H9 (cell line): ENCODE measurements at regions not wholly inside any gene's neighbourhood (a gene's known extent, or its start where the extent isn't known, plus 50 kb on each side); places are given as distances from the start of the nearest gene placed in this dataset.
A peak's percentile ranks its signal among the peaks of the same experiment; 100 is the strongest.

Experiments
- DNase-seq: peaks from one replicate; pipeline ENCODE4 v3.0.0-alpha.2; 2017
- H2AFZ ChIP-seq: one replicate; pipeline ENCODE4 v1.6.1; 2013; ENCODE audit warnings: mild to moderate bottlenecking, low read length, control low read depth, moderate library complexity
- H2AK5ac ChIP-seq: 2 replicates; pipeline ENCODE4 v1.6.1; 2013; ENCODE audit warnings: low read length, control low read depth, mixed read lengths; ENCODE audit not compliant: insufficient read length
- H2BK120ac ChIP-seq: one replicate; pipeline ENCODE4 v1.6.1; 2013; ENCODE audit warnings: low read depth, mild to moderate bottlenecking, low read length, control low read depth, inconsistent platforms; ENCODE audit not compliant: poor library complexity, severe bottlenecking
- H2BK12ac ChIP-seq: 2 replicates; pipeline ENCODE4 v1.6.1; 2013; ENCODE audit warnings: low read length, control low read depth, mixed read lengths, low read depth; ENCODE audit not compliant: insufficient read length
- H2BK15ac ChIP-seq: 2 replicates; pipeline ENCODE4 v1.6.1; 2013; ENCODE audit warnings: low read depth, low read length, control low read depth
- H2BK20ac ChIP-seq: one replicate; pipeline ENCODE4 v1.6.1; 2013; ENCODE audit warnings: low read depth, mild to moderate bottlenecking, low read length, control low read depth, inconsistent platforms; ENCODE audit not compliant: poor library complexity, severe bottlenecking
- H2BK5ac ChIP-seq: 2 replicates; pipeline ENCODE4 v1.6.1; 2013; ENCODE audit warnings: low read length, control low read depth, mixed read lengths; ENCODE audit not compliant: insufficient read length
- H3K14ac ChIP-seq: 2 replicates; pipeline ENCODE4 v1.6.1; 2013; ENCODE audit warnings: low read length, control low read depth; ENCODE audit not compliant: insufficient read depth
- H3K18ac ChIP-seq: 2 replicates; pipeline ENCODE4 v1.6.1; 2013; ENCODE audit warnings: low read depth, mild to moderate bottlenecking, mixed read lengths, low read length, control low read depth; ENCODE audit not compliant: insufficient read length
- H3K23ac ChIP-seq: 2 replicates; pipeline ENCODE4 v1.6.1; 2013; ENCODE audit warnings: low read length, control low read depth, mixed read lengths, low read depth; ENCODE audit not compliant: insufficient read length
- H3K23me2 ChIP-seq: 2 replicates; pipeline ENCODE4 v1.6.1; 2013; ENCODE audit warnings: low read depth, mild to moderate bottlenecking, mixed read lengths, low read length, control low read depth; ENCODE audit not compliant: insufficient read length, poor library complexity, severe bottlenecking
- H3K27ac ChIP-seq: 2 replicates; pipeline ENCODE4 v1.5.1; 2013; ENCODE audit warnings: low read length, control low read depth, mixed read lengths, low read depth; ENCODE audit not compliant: insufficient read length
- H3K27me3 ChIP-seq: 2 replicates; pipeline ENCODE4 v1.6.1; 2013; ENCODE audit warnings: low read length, control low read depth, inconsistent platforms; ENCODE audit not compliant: insufficient read depth
- H3K4ac ChIP-seq: 2 replicates; pipeline ENCODE4 v1.6.1; 2013; ENCODE audit warnings: low read depth, mild to moderate bottlenecking, control low read depth, inconsistent platforms, low read length, moderate library complexity
- H3K4me1 ChIP-seq: 2 replicates; pipeline ENCODE4 v1.6.1; 2013; ENCODE audit warnings: low read length, control low read depth, inconsistent platforms; ENCODE audit not compliant: insufficient read depth
- H3K4me2 ChIP-seq: 2 replicates; pipeline ENCODE4 v1.6.1; 2013; ENCODE audit warnings: low read length, control low read depth, mixed read lengths; ENCODE audit not compliant: insufficient read length, insufficient read depth
- H3K56ac ChIP-seq: 2 replicates; pipeline ENCODE4 v1.6.1; 2013; ENCODE audit warnings: low read depth, mild to moderate bottlenecking, mixed read lengths, low read length, control low read depth; ENCODE audit not compliant: insufficient read length
- H3K79me1 ChIP-seq: 2 replicates; pipeline ENCODE4 v1.6.1; 2013; ENCODE audit warnings: low read depth, mild to moderate bottlenecking, moderate library complexity, low read length, control low read depth, inconsistent platforms; ENCODE audit not compliant: insufficient read depth, poor library complexity, severe bottlenecking
- H3K79me2 ChIP-seq: 2 replicates; pipeline ENCODE4 v1.6.1; 2013; ENCODE audit warnings: low read length, control low read depth, inconsistent platforms; ENCODE audit not compliant: insufficient read depth
- H3K9ac ChIP-seq: 2 replicates; pipeline ENCODE4 v1.6.1; 2013; ENCODE audit warnings: low read length, control low read depth, mixed read lengths; ENCODE audit not compliant: insufficient read length; ENCODE audit errors: extremely low read depth
- H3K9me3 ChIP-seq: one replicate; pipeline ENCODE4 v1.6.1; 2013; ENCODE audit warnings: low read depth, low read length, inconsistent platforms; ENCODE audit not compliant: control insufficient read depth
- H3T11ph ChIP-seq: one replicate; pipeline ENCODE4 v1.6.1; 2013; ENCODE audit warnings: mild to moderate bottlenecking, low read length, control low read depth, inconsistent platforms
- H4K20me1 ChIP-seq: one replicate; pipeline ENCODE4 v1.6.1; 2013; ENCODE audit not compliant: control insufficient read depth, insufficient read length, insufficient read depth
- H4K5ac ChIP-seq: 2 replicates; pipeline ENCODE4 v1.6.1; 2013; ENCODE audit warnings: low read depth, mild to moderate bottlenecking, mixed read lengths, low read length, control low read depth; ENCODE audit not compliant: insufficient read length
- H4K8ac ChIP-seq: replicated peaks from 2 replicates; pipeline ENCODE4 v1.6.1; 2013; ENCODE audit warnings: low read length, control low read depth, mixed read lengths, low read depth; ENCODE audit not compliant: insufficient read length
- H4K91ac ChIP-seq: 2 replicates; pipeline ENCODE4 v1.6.1; 2013; ENCODE audit warnings: low read depth, mild to moderate bottlenecking, moderate library complexity, mixed read lengths, low read length, control low read depth; ENCODE audit not compliant: insufficient read length
- H3K27ac Mint-ChIP-seq, 3 experiments: 2 replicates in 2 of 3; 3 replicates in 1 of 3; pipeline ENCODE4 v1.8.0; 2020 to 2021; ENCODE audit warnings: mixed read lengths in 3 of 3, mild to moderate bottlenecking in 1 of 3, moderate library complexity in 1 of 3
- H3K27me3 Mint-ChIP-seq: 2 replicates; pipeline ENCODE4 v1.8.0; 2021; ENCODE audit warnings: low read depth, mild to moderate bottlenecking, moderate library complexity, mixed read lengths
- H3K36me3 Mint-ChIP-seq, 3 experiments: 2 replicates in 2 of 3; 3 replicates in 1 of 3; pipeline ENCODE4 v1.8.0; 2020 to 2021; ENCODE audit warnings: low read depth in 3 of 3, mixed read lengths in 3 of 3; ENCODE audit not compliant: insufficient read depth in 1 of 3
- H3K4me1 Mint-ChIP-seq, 2 experiments: 2 replicates each; pipeline ENCODE4 v1.8.0; 2020; ENCODE audit warnings: mixed read lengths in 2 of 2
- H3K4me3 Mint-ChIP-seq, 2 experiments: 2 replicates in 1 of 2; 3 replicates in 1 of 2; pipeline ENCODE4 v1.8.0; 2020 to 2021; ENCODE audit warnings: mild to moderate bottlenecking in 2 of 2, mixed read lengths in 2 of 2, moderate library complexity in 1 of 2
- H3K9me3 Mint-ChIP-seq, 2 experiments: 2 replicates in 1 of 2; 3 replicates in 1 of 2; pipeline ENCODE4 v1.8.0; 2020; ENCODE audit warnings: mild to moderate bottlenecking in 2 of 2, mixed read lengths in 2 of 2, moderate library complexity in 1 of 2
- WGBS: extraction: QIAGEN DNeasy Blood & Tissue Kit; methylation state at CpG from one replicate; pipeline ENCODE4 v1.1.7; 2013; ENCODE audit warnings: missing lambda C conversion rate, low lambda C conversion rate, mixed read lengths; ENCODE audit not compliant: insufficient read length; ENCODE audit errors: extremely low coverage; 5-methylcytosine and 5-hydroxymethylcytosine counted together
- TF ChIP-seq, protein P1 (sequence below): fragments of 200-600 bp; sonication (generic); conservative IDR thresholded peaks from 3 replicates; pipeline ENCODE4 v1.8.0; 2021; ENCODE audit warnings: antibody characterized with exemption, mild to moderate bottlenecking

DNA sequence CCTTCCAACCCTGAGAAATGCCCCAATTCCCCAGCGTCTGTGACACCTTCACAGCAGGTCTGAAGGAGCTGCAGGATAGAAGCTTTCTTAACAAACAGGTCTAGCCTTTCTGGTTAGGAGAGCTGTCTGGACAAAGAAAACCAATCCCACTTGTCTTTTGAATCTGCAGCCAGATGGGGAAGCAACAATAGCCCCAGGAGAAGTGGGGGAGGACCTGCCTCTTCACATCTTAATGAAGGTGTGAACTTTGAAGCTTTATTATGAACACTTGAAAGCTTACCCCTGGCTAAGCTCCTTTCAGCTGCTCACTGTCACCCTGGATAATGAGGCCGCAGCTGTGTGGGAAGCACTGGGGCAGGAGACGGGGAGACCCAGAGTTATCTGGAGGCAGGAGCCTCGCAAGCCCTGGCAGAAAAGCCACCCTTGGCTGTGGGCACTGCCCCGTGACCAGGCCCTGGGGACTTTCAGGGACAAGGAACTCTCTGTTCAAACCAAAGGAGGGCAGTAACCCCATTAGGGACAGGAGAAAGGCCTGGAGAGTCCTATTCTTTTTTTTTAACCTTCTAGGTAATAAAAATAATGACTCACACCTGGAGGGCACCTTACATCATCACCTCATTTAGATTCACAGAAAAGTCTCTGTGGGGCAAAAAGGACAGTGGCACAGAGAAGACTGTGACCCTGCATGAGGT is 151.8 kb upstream of the RAD23B start:
- no peaks in the 10 kb centered on the region for H3K79me2 ChIP-seq
- peak overlapping the region in 2 of 3 experiments; percentile 94 to 98; a peak in 4 of 7 replicates for H3K27ac Mint-ChIP-seq
- TF ChIP-seq, protein P1, sequence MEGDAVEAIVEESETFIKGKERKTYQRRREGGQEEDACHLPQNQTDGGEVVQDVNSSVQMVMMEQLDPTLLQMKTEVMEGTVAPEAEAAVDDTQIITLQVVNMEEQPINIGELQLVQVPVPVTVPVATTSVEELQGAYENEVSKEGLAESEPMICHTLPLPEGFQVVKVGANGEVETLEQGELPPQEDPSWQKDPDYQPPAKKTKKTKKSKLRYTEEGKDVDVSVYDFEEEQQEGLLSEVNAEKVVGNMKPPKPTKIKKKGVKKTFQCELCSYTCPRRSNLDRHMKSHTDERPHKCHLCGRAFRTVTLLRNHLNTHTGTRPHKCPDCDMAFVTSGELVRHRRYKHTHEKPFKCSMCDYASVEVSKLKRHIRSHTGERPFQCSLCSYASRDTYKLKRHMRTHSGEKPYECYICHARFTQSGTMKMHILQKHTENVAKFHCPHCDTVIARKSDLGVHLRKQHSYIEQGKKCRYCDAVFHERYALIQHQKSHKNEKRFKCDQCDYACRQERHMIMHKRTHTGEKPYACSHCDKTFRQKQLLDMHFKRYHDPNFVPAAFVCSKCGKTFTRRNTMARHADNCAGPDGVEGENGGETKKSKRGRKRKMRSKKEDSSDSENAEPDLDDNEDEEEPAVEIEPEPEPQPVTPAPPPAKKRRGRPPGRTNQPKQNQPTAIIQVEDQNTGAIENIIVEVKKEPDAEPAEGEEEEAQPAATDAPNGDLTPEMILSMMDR = no peak
- no peak overlapping the region for H4K91ac ChIP-seq
- H4K8ac ChIP-seq = no peak overlapping the region
- no peak overlapping the region for H3K56ac ChIP-seq
- no peak overlapping the region for H3T11ph ChIP-seq
- no CpG with 5 or more reads among the region's 5 CpGs for WGBS
- H3K4ac ChIP-seq = no peak overlapping the region
- H3K18ac ChIP-seq = no peak overlapping the region
- no peaks in the 10 kb centered on the region for H3K9me3 ChIP-seq
- no peaks in the 10 kb centered on the region for H3K23me2 ChIP-seq
- H2BK120ac ChIP-seq = no peak overlapping the region
- no peak overlapping the region for H2BK5ac ChIP-seq
- no peaks in the 10 kb centered on the region for H3K36me3 Mint-ChIP-seq
- H3K79me1 ChIP-seq = no peaks in the 10 kb centered on the region
- no peak overlapping the region for H2BK20ac ChIP-seq
- no peak overlapping the region for H2AK5ac ChIP-seq
- H3K4me3 Mint-ChIP-seq = no peak overlapping the region
- H3K4me1 Mint-ChIP-seq = peaks cover 31 to 33% of the 10 kb centered on the region in 2 experiments
- H3K9me3 Mint-ChIP-seq = no peaks in the 10 kb centered on the region; a peak in 1 of 5 replicates
- no peak overlapping the region for H2BK12ac ChIP-seq
- H3K27me3 ChIP-seq = no peaks in the 10 kb centered on the region
- no peak overlapping the region for H4K5ac ChIP-seq
- peak; percentile 36 for DNase-seq
- H2BK15ac ChIP-seq = no peak overlapping the region
- H3K23ac ChIP-seq = no peak overlapping the region
- H3K9ac ChIP-seq = no peak overlapping the region
- H4K20me1 ChIP-seq = no peaks in the 10 kb centered on the region
- H3K27ac ChIP-seq = no peak overlapping the region
- H3K27me3 Mint-ChIP-seq = peaks cover 4% of the 10 kb centered on the region; the same call in 1 of the 2 replicates
- H3K4me1 ChIP-seq = no peaks in the 10 kb centered on the region
- no peak overlapping the region for H3K14ac ChIP-seq
- H2AFZ ChIP-seq = no peak overlapping the region
- H3K4me2 ChIP-seq = no peak overlapping the region
